A673 (cell line): ENCODE measurements at regions not wholly inside any gene's neighbourhood (a gene's known extent, or its start where the extent isn't known, plus 50 kb on each side); places are given as distances from the start of the nearest gene placed in this dataset.
"Not testable (repeated sequence)": the region's sequence is repeated elsewhere in the genome, so short reads cannot be mapped to it uniquely, and the experiment has no call there.

Source experiments
- EZH2 ChIP-seq: fragments of 200-600 bp; sonication (generic); IDR thresholded peaks from 2 replicates; pipeline ENCODE4 v1.6.1; 2017; ENCODE audit warnings: borderline replicate concordance, low read depth, mild to moderate bottlenecking, mixed read lengths, antibody characterized with exemption, low read length; ENCODE audit not compliant: poor library complexity, severe bottlenecking
- TF ChIP-seq, protein P1 (sequence below): fragments of 300-800, 200-600 bp; sonication (generic); conservative IDR thresholded peaks from 2 replicates; pipeline ENCODE4 v1.5.1; 2017; ENCODE audit warnings: low read depth, mild to moderate bottlenecking, antibody characterized with exemption, low read length, moderate library complexity, mixed read lengths

DNA sequence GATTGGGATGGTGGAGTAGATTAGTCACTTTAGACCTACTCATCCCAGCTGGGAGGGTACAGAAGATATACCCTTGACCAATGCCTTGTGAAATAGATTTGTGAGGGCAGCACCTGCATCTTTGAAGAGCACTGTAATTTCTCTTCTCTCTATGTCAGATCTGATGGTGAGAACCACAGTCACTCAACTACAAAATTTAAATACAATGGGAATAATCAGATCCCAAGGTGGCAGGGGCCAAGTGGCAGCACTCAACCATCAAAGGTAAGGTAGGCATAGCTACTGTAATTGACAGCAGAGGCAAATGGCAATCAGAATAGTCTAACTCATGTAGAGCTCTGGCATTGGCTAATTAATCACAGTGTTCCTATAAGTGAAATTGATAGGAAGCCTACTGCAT, 212.0 kb upstream of the HES1 start:
- TF ChIP-seq, protein P1, sequence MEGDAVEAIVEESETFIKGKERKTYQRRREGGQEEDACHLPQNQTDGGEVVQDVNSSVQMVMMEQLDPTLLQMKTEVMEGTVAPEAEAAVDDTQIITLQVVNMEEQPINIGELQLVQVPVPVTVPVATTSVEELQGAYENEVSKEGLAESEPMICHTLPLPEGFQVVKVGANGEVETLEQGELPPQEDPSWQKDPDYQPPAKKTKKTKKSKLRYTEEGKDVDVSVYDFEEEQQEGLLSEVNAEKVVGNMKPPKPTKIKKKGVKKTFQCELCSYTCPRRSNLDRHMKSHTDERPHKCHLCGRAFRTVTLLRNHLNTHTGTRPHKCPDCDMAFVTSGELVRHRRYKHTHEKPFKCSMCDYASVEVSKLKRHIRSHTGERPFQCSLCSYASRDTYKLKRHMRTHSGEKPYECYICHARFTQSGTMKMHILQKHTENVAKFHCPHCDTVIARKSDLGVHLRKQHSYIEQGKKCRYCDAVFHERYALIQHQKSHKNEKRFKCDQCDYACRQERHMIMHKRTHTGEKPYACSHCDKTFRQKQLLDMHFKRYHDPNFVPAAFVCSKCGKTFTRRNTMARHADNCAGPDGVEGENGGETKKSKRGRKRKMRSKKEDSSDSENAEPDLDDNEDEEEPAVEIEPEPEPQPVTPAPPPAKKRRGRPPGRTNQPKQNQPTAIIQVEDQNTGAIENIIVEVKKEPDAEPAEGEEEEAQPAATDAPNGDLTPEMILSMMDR, result not testable (repeated sequence)
- not testable (repeated sequence) for TF ChIP-seq EZH2
